Thymus (tissue), 11 donors: ENCODE measurements at regions not wholly inside any gene's neighbourhood (a gene's known extent, or its start where the extent isn't known, plus 50 kb on each side); places are given as distances from the start of the nearest gene placed in this dataset.
A peak's percentile ranks its signal among the peaks of the same experiment; 100 is the strongest.

Experiments
- DNase-seq, 9 donors: peaks; one replicate each; pipeline ENCODE4 v3.0.0-alpha.2; 2013; ENCODE audit warnings: low spot score in 9 of 9, low read depth in 6 of 9, missing footprints in 1 of 9
- H3K27ac ChIP-seq, 2 donors: one replicate each; pipeline ENCODE4 v1.5.1; 2013; ENCODE audit warnings: control low read depth in 1 of 2, low read depth in 1 of 2, low read length in 1 of 2, mild to moderate bottlenecking in 1 of 2, moderate library complexity in 1 of 2
- H3K27me3 ChIP-seq, 2 donors: one replicate each; pipeline ENCODE4 v1.5.1; 2013; ENCODE audit warnings: low read length in 1 of 2; ENCODE audit not compliant: control insufficient read depth in 2 of 2, insufficient read depth in 1 of 2
- H3K36me3 ChIP-seq, 2 donors: one replicate each; pipeline ENCODE4 v1.5.1; 2013; ENCODE audit warnings: low read length in 1 of 2, mild to moderate bottlenecking in 1 of 2, moderate library complexity in 1 of 2; ENCODE audit not compliant: control insufficient read depth in 2 of 2, insufficient read depth in 2 of 2
- H3K4me1 ChIP-seq, 2 donors: one replicate each; pipeline ENCODE4 v1.5.1; 2013; ENCODE audit warnings: low read length in 2 of 2; ENCODE audit not compliant: control insufficient read depth in 2 of 2, insufficient read depth in 2 of 2
- H3K4me3 ChIP-seq, 2 donors: one replicate each; pipeline ENCODE4 v1.5.1; 2013; ENCODE audit warnings: low read length in 2 of 2, control low read depth in 1 of 2, mild to moderate bottlenecking in 1 of 2
- H3K9me3 ChIP-seq, 2 donors: one replicate each; pipeline ENCODE4 v1.5.1; 2013; ENCODE audit warnings: low read length in 1 of 2, mild to moderate bottlenecking in 1 of 2; ENCODE audit not compliant: control insufficient read depth in 2 of 2, insufficient read depth in 1 of 2
- WGBS: extraction: QIAGEN DNeasy Blood & Tissue Kit; methylation state at CpG from one replicate; pipeline ENCODE4 v1.1.7; 2013; 5-methylcytosine and 5-hydroxymethylcytosine counted together
- donor health status: healthy.

DNA sequence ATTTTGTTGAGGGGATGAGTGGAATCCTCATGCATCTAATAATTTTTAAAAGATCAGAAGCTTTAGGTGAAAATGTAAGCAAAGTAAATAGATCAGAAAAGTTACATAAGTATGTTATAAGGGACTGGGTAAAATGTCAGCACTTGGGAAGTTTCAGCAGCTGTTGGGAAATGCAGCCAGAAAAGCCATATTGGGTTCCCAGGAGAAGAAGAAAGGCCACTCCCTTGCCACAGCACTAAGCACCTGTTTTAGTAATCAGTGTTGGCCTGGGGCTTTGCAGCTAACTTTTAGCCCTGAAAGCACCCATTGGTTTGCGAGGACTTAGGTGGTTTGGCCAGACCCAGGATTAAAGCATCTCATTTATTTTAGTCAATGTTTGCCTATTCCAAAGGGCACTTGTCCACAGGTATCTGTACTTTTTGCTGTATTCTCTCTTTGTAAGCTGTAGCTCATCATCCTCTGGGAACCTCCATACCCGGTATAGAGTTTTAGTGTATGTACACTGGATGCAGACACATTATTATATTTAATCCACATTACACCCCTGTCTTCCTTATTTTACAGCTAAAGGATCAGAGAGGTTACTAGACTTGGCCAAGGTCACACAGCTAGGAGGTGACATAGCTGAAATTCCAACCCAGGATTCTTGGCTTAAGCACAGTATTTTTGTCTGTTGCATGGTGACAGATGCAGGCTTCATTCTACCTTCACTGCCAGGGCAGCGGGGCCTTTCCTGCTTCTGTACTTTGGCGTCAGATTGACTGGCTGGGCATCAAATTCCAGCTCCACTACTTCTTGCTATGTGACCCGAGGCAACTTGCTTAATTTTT lies 127.7 kb upstream of the SESN3 start:
- Histone ChIP-seq H3K9me3 (no peaks in the 10 kb centered on the region), H3K4me1 (no peaks in the 10 kb centered on the region), H3K36me3 (no peaks in the 10 kb centered on the region), H3K27me3 (no peaks in the 10 kb centered on the region), H3K27ac (peak overlapping the region in 1 of 2 donors; percentile 4), H3K4me3 (no peak overlapping the region)
- 81% methylated on average over 5 of the region's 5 CpGs for WGBS
- DNase-seq: no peak

GRCh38 chr11:95354304-95354703 lies 123.3 kb upstream of the SESN3 start:
- no peak overlapping the region for H3K27ac ChIP-seq
- H3K9me3 ChIP-seq: no peaks in the 10 kb centered on the region
- H3K36me3 ChIP-seq: no peaks in the 10 kb centered on the region
- no peaks in the 10 kb centered on the region for H3K4me1 ChIP-seq
- H3K27me3 ChIP-seq: no peaks in the 10 kb centered on the region
- DNase-seq: no peak
- no peak overlapping the region for H3K4me3 ChIP-seq

DNA sequence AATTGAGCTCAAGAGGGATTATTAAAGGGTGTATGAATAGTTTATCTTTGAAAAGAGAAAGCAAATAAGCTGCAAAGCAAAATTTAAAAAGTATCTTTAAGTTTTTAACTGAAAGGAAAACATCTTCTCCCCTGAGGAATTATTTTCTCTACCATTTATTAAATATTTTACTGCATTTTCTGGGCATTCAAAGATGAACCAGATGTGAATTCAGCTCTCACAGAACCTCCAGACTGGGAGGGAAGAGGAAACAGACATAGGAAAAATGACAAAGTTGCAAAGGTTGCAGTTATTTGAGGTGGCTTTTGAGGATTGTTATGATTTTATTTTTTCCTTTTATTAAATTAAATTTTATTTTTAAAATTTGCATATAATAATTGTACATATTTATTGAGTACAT lies 122.7 kb upstream of the SESN3 start:
- Histone ChIP-seq H3K36me3 (no peaks in the 10 kb centered on the region), H3K4me3 (no peak overlapping the region), H3K9me3 (no peaks in the 10 kb centered on the region), H3K27ac (no peak overlapping the region), H3K27me3 (no peaks in the 10 kb centered on the region), H3K4me1 (no peaks in the 10 kb centered on the region)
- DNase-seq: no peak

- 96% methylated on average over 2 of the region's 2 CpGs for WGBS
- no peak for DNase-seq
- no peak overlapping the region for H3K4me3 ChIP-seq
- no peaks in the 10 kb centered on the region for H3K27me3 ChIP-seq
- H3K36me3 ChIP-seq: no peaks in the 10 kb centered on the region
- no peaks in the 10 kb centered on the region for H3K9me3 ChIP-seq
- H3K4me1 ChIP-seq: no peaks in the 10 kb centered on the region
- no peak overlapping the region for H3K27ac ChIP-seq
Observed at GRCh38 chr11:95352733-95353346, 121.8 kb upstream of the SESN3 start.

GRCh38 chr11:95349345-95349942 lies 118.4 kb upstream of the SESN3 start:
- DNase-seq: no peak
- no peaks in the 10 kb centered on the region for H3K36me3 ChIP-seq
- H3K27me3 ChIP-seq: no peaks in the 10 kb centered on the region
- no peak overlapping the region for H3K27ac ChIP-seq
- H3K4me3 ChIP-seq: no peak overlapping the region
- no peaks in the 10 kb centered on the region for H3K9me3 ChIP-seq
- peaks cover 0 to 4% of the 10 kb centered on the region in 2 donors for H3K4me1 ChIP-seq

DNA sequence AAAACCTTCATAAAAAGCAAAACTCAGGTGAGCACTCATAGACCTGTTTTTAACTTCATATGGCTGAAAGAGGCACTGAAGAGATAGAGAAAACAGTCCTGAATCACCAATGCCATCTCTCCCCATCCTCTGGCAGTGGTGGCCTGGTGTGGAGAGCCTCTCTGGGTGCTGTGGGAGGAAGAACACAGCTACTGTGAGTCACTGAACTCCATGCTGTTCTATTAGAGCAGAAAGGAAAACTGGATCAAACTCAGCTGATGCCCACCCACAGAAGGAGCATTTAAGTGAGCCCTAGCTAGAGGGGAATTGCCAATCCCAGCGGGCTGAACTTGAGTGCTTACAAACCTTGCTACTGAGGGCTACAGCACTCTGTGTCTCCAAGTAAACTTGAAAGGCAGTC lies 115.3 kb upstream of the SESN3 start:
- peaks cover 0 to 4% of the 10 kb centered on the region in 2 donors for H3K4me1 ChIP-seq
- no peaks in the 10 kb centered on the region for H3K27me3 ChIP-seq
- no peaks in the 10 kb centered on the region for H3K36me3 ChIP-seq
- no peak for DNase-seq
- H3K27ac ChIP-seq: no peak overlapping the region
- 100% methylated on average over 1 of the region's 1 CpG for whole genome bisulfite sequencing
- H3K4me3 ChIP-seq: no peak overlapping the region
- no peaks in the 10 kb centered on the region for H3K9me3 ChIP-seq

GRCh38 chr11:95345651-95346050 lies 114.6 kb upstream of the SESN3 start:
- Histone ChIP-seq H3K9me3 (no peaks in the 10 kb centered on the region), H3K36me3 (no peaks in the 10 kb centered on the region), H3K4me3 (no peak overlapping the region), H3K4me1 (peaks cover 0 to 4% of the 10 kb centered on the region in 2 donors), H3K27ac (peak overlapping the region in 1 of 2 donors; percentile 11), H3K27me3 (no peaks in the 10 kb centered on the region)
- DNase-seq: no peak

GRCh38 chr11:95344932-95345642 lies 114.1 kb upstream of the SESN3 start:
- Histone ChIP-seq H3K27ac (peak overlapping the region in 1 of 2 donors; percentile 11), H3K36me3 (no peaks in the 10 kb centered on the region)
- WGBS: 96% methylated on average over 4 of the region's 4 CpGs

GRCh38 chr11:95341221-95341620 lies 110.2 kb upstream of the SESN3 start:
- 97% methylated on average over 10 of the region's 10 CpGs for WGBS
- Histone ChIP-seq H3K4me1 (peaks cover 6 to 31% of the 10 kb centered on the region in 2 donors), H3K9me3 (no peaks in the 10 kb centered on the region), H3K27me3 (no peaks in the 10 kb centered on the region), H3K36me3 (no peaks in the 10 kb centered on the region), H3K27ac (no peak overlapping the region), H3K4me3 (no peak overlapping the region)
- DNase-seq: no peak

More at GRCh38 chr11:95344932-95345642, 114.1 kb upstream of the SESN3 start:
- Histone ChIP-seq H3K9me3 (no peaks in the 10 kb centered on the region), H3K4me1 (peaks cover 0 to 4% of the 10 kb centered on the region in 2 donors), H3K4me3 (no peak overlapping the region), H3K27me3 (no peaks in the 10 kb centered on the region)
- DNase-seq: no peak
